Neural progenitor cell (in vitro differentiated cells): ENCODE measurements at regions not wholly inside any gene's neighbourhood (a gene's known extent, or its start where the extent isn't known, plus 50 kb on each side); places are given as distances from the start of the nearest gene placed in this dataset.

Experiments
- DNase-seq: peaks from one replicate; pipeline ENCODE4 v3.0.0-alpha.2; 2016; ENCODE audit warnings: low spot score
- H2AFZ ChIP-seq: fragments of 200-600 bp; sonication (generic); replicated peaks from 2 replicates; pipeline ENCODE4 v1.6.1; 2016; ENCODE audit warnings: antibody characterized with exemption
- H3F3A ChIP-seq: fragments of 200-600 bp; sonication (generic); 2 replicates; pipeline ENCODE4 v1.6.1; 2016; ENCODE audit warnings: antibody characterized with exemption, low read depth
- H3K27ac ChIP-seq: fragments of 200-600 bp; sonication (generic); 2 replicates; pipeline ENCODE4 v1.5.1; 2016; ENCODE audit warnings: mild to moderate bottlenecking
- H3K27me3 ChIP-seq: fragments of 200-600 bp; sonication (generic); 2 replicates; pipeline ENCODE4 v1.6.1; 2016; ENCODE audit warnings: mild to moderate bottlenecking, moderate library complexity
- H3K36me3 ChIP-seq: fragments of 200-600 bp; sonication (generic); 2 replicates; pipeline ENCODE4 v1.5.1; 2016
- H3K4me1 ChIP-seq: fragments of 200-600 bp; sonication (generic); 2 replicates; pipeline ENCODE4 v1.6.1; 2016; ENCODE audit warnings: mixed run types
- H3K4me2 ChIP-seq: fragments of 200-600 bp; sonication (generic); 2 replicates; pipeline ENCODE4 v1.6.1; 2016
- H3K4me3 ChIP-seq: fragments of 200-600 bp; sonication (generic); 2 replicates; pipeline ENCODE4 v1.5.1; 2016
- H3K79me2 ChIP-seq: fragments of 200-600 bp; sonication (generic); 2 replicates; pipeline ENCODE4 v1.6.1; 2016; ENCODE audit warnings: low read depth
- H3K9ac ChIP-seq: fragments of 200-600 bp; sonication (generic); 2 replicates; pipeline ENCODE4 v1.6.1; 2016
- H3K9me3 ChIP-seq: fragments of 200-600 bp; sonication (generic); 2 replicates; pipeline ENCODE4 v1.5.1; 2016; ENCODE audit warnings: low read depth
- H4K20me1 ChIP-seq: fragments of 200-600 bp; sonication (generic); 2 replicates; pipeline ENCODE4 v1.6.1; 2016; ENCODE audit warnings: low read depth
- H3K27ac Mint-ChIP-seq: 3 replicates; pipeline ENCODE4 v1.8.0; 2021; ENCODE audit warnings: mixed read lengths
- H3K27me3 Mint-ChIP-seq: 2 replicates; pipeline ENCODE4 v1.8.0; 2022; ENCODE audit warnings: low read depth, mild to moderate bottlenecking, inconsistent platforms, moderate library complexity, mixed read lengths; ENCODE audit not compliant: insufficient read depth
- H3K36me3 Mint-ChIP-seq: 3 replicates; pipeline ENCODE4 v1.8.0; 2021; ENCODE audit warnings: mixed read lengths
- H3K4me1 Mint-ChIP-seq: 3 replicates; pipeline ENCODE4 v1.8.0; 2021; ENCODE audit warnings: mixed read lengths
- H3K4me3 Mint-ChIP-seq: 3 replicates; pipeline ENCODE4 v1.8.0; 2021; ENCODE audit warnings: mild to moderate bottlenecking, moderate library complexity, mixed read lengths
- H3K9me3 Mint-ChIP-seq: 3 replicates; pipeline ENCODE4 v1.8.0; 2020; ENCODE audit warnings: mixed read lengths
- CTCF ChIP-seq: fragments of 200-600 bp; sonication (generic); IDR thresholded peaks from 2 replicates; pipeline ENCODE4 v1.5.1; 2017; ENCODE audit warnings: antibody characterized with exemption, mild to moderate bottlenecking
- EZH2 ChIP-seq: fragments of 200-600 bp; sonication (generic); IDR thresholded peaks from 2 replicates; pipeline ENCODE4 v1.6.1; 2017; ENCODE audit warnings: antibody characterized with exemption, mild to moderate bottlenecking, moderate library complexity
- EZH2phosphoT487 ChIP-seq: fragments of 200-600 bp; sonication (generic); IDR thresholded peaks from 2 replicates; pipeline ENCODE4 v1.6.1; 2017; ENCODE audit warnings: antibody characterized with exemption

- Mint-ChIP-seq H3K4me3 (no peak overlapping the region), H3K4me1 (peaks cover 4% of the 10 kb centered on the region), H3K36me3 (no peaks in the 10 kb centered on the region), H3K27me3 (peaks cover 16% of the 10 kb centered on the region), H3K27ac (no peak overlapping the region), H3K9me3 (peaks cover 2% of the 10 kb centered on the region)
- no peak overlapping the region for H2AFZ ChIP-seq
- no peaks in the 10 kb centered on the region for H3K9me3 ChIP-seq
- H3K9ac ChIP-seq, result no peak overlapping the region
- H3F3A ChIP-seq, result no peaks in the 10 kb centered on the region
- no peak for TF ChIP-seq EZH2phosphoT487
- no peak for TF ChIP-seq EZH2
- no peak for TF ChIP-seq CTCF
- H3K36me3 ChIP-seq, result no peaks in the 10 kb centered on the region
- H3K79me2 ChIP-seq, result no peaks in the 10 kb centered on the region
- DNase-seq, result no peak
- H3K27ac ChIP-seq, result no peak overlapping the region
- H3K4me1 ChIP-seq, result no peaks in the 10 kb centered on the region
- no peak overlapping the region for H3K4me2 ChIP-seq
- H3K4me3 ChIP-seq, result no peak overlapping the region
- H4K20me1 ChIP-seq, result no peaks in the 10 kb centered on the region
- no peaks in the 10 kb centered on the region for H3K27me3 ChIP-seq
Measured at GRCh38 chr2:242029422-242030225, 160.1 kb downstream of the RTP5 start.

GRCh38 chr2:242030226-242030575, 160.7 kb downstream of the RTP5 start:
- peaks cover 15% of the 10 kb centered on the region for H3K27me3 Mint-ChIP-seq
- H3K4me1 ChIP-seq, result no peaks in the 10 kb centered on the region
- H3K9ac ChIP-seq, result no peak overlapping the region
- no peak overlapping the region for H3K4me3 Mint-ChIP-seq
- peaks cover 4% of the 10 kb centered on the region for H3K4me1 Mint-ChIP-seq
- no peaks in the 10 kb centered on the region for H3F3A ChIP-seq
- no peaks in the 10 kb centered on the region for H3K36me3 ChIP-seq
- no peaks in the 10 kb centered on the region for H3K9me3 ChIP-seq
- no peak for TF ChIP-seq EZH2phosphoT487
- no peak for TF ChIP-seq EZH2
- no peak for TF ChIP-seq CTCF
- no peak overlapping the region for H3K27ac ChIP-seq
- H3K4me3 ChIP-seq, result no peak overlapping the region
- H3K27me3 ChIP-seq, result no peaks in the 10 kb centered on the region
- H3K36me3 Mint-ChIP-seq, result no peaks in the 10 kb centered on the region
- DNase-seq, result no peak
- H3K79me2 ChIP-seq, result no peaks in the 10 kb centered on the region
- H3K4me2 ChIP-seq, result no peak overlapping the region
- no peak overlapping the region for H3K27ac Mint-ChIP-seq
- H2AFZ ChIP-seq, result no peak overlapping the region
- no peaks in the 10 kb centered on the region for H3K9me3 Mint-ChIP-seq
- no peaks in the 10 kb centered on the region for H4K20me1 ChIP-seq

GRCh38 chr2:242030858-242031257, 161.3 kb downstream of the RTP5 start:
- Mint-ChIP-seq H3K36me3 (no peaks in the 10 kb centered on the region), H3K4me1 (peaks cover 4% of the 10 kb centered on the region), H3K27ac (peak overlapping the region; percentile 41), H3K9me3 (no peaks in the 10 kb centered on the region), H3K27me3 (peaks cover 15% of the 10 kb centered on the region), H3K4me3 (no peak overlapping the region)
- Histone ChIP-seq H4K20me1 (no peaks in the 10 kb centered on the region), H3K4me2 (no peak overlapping the region), H3K27me3 (no peaks in the 10 kb centered on the region), H3K9me3 (no peaks in the 10 kb centered on the region), H3K79me2 (no peaks in the 10 kb centered on the region), H3F3A (no peaks in the 10 kb centered on the region), H3K4me3 (no peak overlapping the region), H3K9ac (no peak overlapping the region), H3K36me3 (no peaks in the 10 kb centered on the region), H3K27ac (no peak overlapping the region), H2AFZ (no peak overlapping the region), H3K4me1 (no peaks in the 10 kb centered on the region)
- no peak for DNase-seq
- TF ChIP-seq EZH2 (no peak), EZH2phosphoT487 (no peak), CTCF (no peak)
